CD14-positive monocyte (primary cell): ENCODE measurements at regions not wholly inside any gene's neighbourhood (a gene's known extent, or its start where the extent isn't known, plus 50 kb on each side); places are given as distances from the start of the nearest gene placed in this dataset.

ENCODE experiments used
- DNase-seq, 3 donors: peaks; one replicate each; pipeline ENCODE4 v3.0.0-alpha.2; 2011 to 2022
- H2AFZ ChIP-seq: 2 replicates; pipeline ENCODE4 v1.6.0; 2012; ENCODE audit warnings: mild to moderate bottlenecking, low read depth, low read length, inconsistent platforms; ENCODE audit not compliant: insufficient read depth, poor library complexity, severe bottlenecking
- H3K27ac ChIP-seq, 2 donors: 1 replicate in 1 of 2; 2 replicates in 1 of 2; pipeline ENCODE4 v1.5.1; 2012 to 2013; ENCODE audit warnings: low read length in 2 of 2, control low read depth in 1 of 2, inconsistent platforms in 1 of 2, low read depth in 1 of 2, mild to moderate bottlenecking in 1 of 2
- H3K27me3 ChIP-seq, 2 donors: one replicate each; pipeline versions ENCODE4 v1.6.0 to v1.6.1; 2011 to 2013; ENCODE audit warnings: low read length in 2 of 2; ENCODE audit not compliant: control insufficient read depth in 2 of 2, insufficient read depth in 2 of 2
- H3K36me3 ChIP-seq, 2 donors: replicated peaks in 1 of 2; 1 replicate in 1 of 2; 2 replicates in 1 of 2; pipeline versions ENCODE4 v1.5.1 to v1.6.1; 2012 to 2013; ENCODE audit warnings: low read length in 2 of 2, control low read depth in 1 of 2, inconsistent platforms in 1 of 2, mild to moderate bottlenecking in 1 of 2; ENCODE audit not compliant: insufficient read depth in 2 of 2, control insufficient read depth in 1 of 2
- H3K4me1 ChIP-seq, 2 donors: 1 replicate in 1 of 2; 2 replicates in 1 of 2; pipeline versions ENCODE4 v1.5.1 to v1.6.1; 2012 to 2013; ENCODE audit warnings: low read length in 2 of 2, control low read depth in 1 of 2, inconsistent platforms in 1 of 2, mild to moderate bottlenecking in 1 of 2, moderate library complexity in 1 of 2; ENCODE audit not compliant: insufficient read depth in 2 of 2, control insufficient read depth in 1 of 2
- H3K4me2 ChIP-seq: replicated peaks from 2 replicates; pipeline ENCODE3; 2012; ENCODE audit warnings: low read length, moderate library complexity, mild to moderate bottlenecking; ENCODE audit not compliant: poor library complexity, severe bottlenecking; ENCODE audit errors: extremely low read depth
- H3K4me3 ChIP-seq, 3 experiments: fragments of 200-600 bp in 1 of 3; sonication (generic) in 1 of 3; replicated peaks in 1 of 3; 1 replicate in 2 of 3; 2 replicates in 1 of 3; pipeline ENCODE4 v1.5.1; 2011 to 2013; ENCODE audit warnings: low read length in 3 of 3, mild to moderate bottlenecking in 3 of 3, control low read depth in 2 of 3, low read depth in 2 of 3, inconsistent platforms in 1 of 3, moderate library complexity in 1 of 3
- H3K79me2 ChIP-seq: 2 replicates; pipeline ENCODE4 v1.6.0; 2012; ENCODE audit warnings: mild to moderate bottlenecking, control low read depth, inconsistent platforms, low read length, moderate library complexity; ENCODE audit not compliant: insufficient read depth
- H3K9ac ChIP-seq: 2 replicates; pipeline ENCODE4 v1.6.0; 2017; ENCODE audit warnings: low read length, mild to moderate bottlenecking; ENCODE audit not compliant: insufficient read depth, poor library complexity, severe bottlenecking
- H3K9me3 ChIP-seq, 2 donors: replicated peaks in 1 of 2; 1 replicate in 1 of 2; 2 replicates in 1 of 2; pipeline versions ENCODE4 v1.5.1 to v1.6.1; 2012 to 2013; ENCODE audit warnings: low read length in 2 of 2, control low read depth in 1 of 2; ENCODE audit not compliant: control insufficient read depth in 1 of 2, insufficient read depth in 1 of 2
- H4K20me1 ChIP-seq: 2 replicates; pipeline ENCODE4 v1.6.0; 2012; ENCODE audit warnings: mild to moderate bottlenecking, low read length, control low read depth, moderate library complexity; ENCODE audit not compliant: insufficient read depth
- H3K27ac Mint-ChIP-seq, 7 donors: one replicate each; pipeline ENCODE4 v1.8.0; 2020; ENCODE audit warnings: mild to moderate bottlenecking in 7 of 7, mixed read lengths in 7 of 7, moderate library complexity in 6 of 7, inconsistent platforms in 2 of 7
- H3K27me3 Mint-ChIP-seq, 3 donors: one replicate each; pipeline ENCODE4 v1.8.0; 2021 to 2022; ENCODE audit warnings: low read depth in 3 of 3, mild to moderate bottlenecking in 3 of 3, mixed read lengths in 3 of 3, moderate library complexity in 3 of 3, inconsistent platforms in 1 of 3
- H3K36me3 Mint-ChIP-seq, 2 donors: one replicate each; pipeline ENCODE4 v1.8.0; 2020; ENCODE audit warnings: mixed read lengths in 2 of 2, inconsistent platforms in 1 of 2, mild to moderate bottlenecking in 1 of 2
- H3K4me1 Mint-ChIP-seq: one replicate; pipeline ENCODE4 v1.8.0; 2020; ENCODE audit warnings: mild to moderate bottlenecking, mixed read lengths
- H3K4me3 Mint-ChIP-seq, 2 donors: one replicate each; pipeline ENCODE4 v1.8.0; 2020; ENCODE audit warnings: mild to moderate bottlenecking in 2 of 2, mixed read lengths in 2 of 2, moderate library complexity in 1 of 2
- H3K9me3 Mint-ChIP-seq, 7 donors: one replicate each; pipeline ENCODE4 v1.8.0; 2020 to 2022; ENCODE audit warnings: mixed read lengths in 7 of 7, mild to moderate bottlenecking in 6 of 7, moderate library complexity in 6 of 7, inconsistent platforms in 2 of 7
- WGBS: methylation state at CpG from one replicate; pipeline ENCODE4 v1.1.5; 2013; ENCODE audit warnings: missing lambda C conversion rate; ENCODE audit not compliant: insufficient coverage; 5-methylcytosine and 5-hydroxymethylcytosine counted together
- intact Hi-C, 2 donors: fragments of 100-400 bp; cut with micrococcal nuclease; formaldehyde crosslinking; loops; one replicate each; pipeline versions ENCODE4 v1.15.0 to v1.15.1; 2023
- TF ChIP-seq, protein P1 (sequence below): fragments of 200-600 bp; IDR thresholded peaks from one replicate; pipeline ENCODE4 v1.8.0; 2022; ENCODE audit warnings: antibody characterized with exemption, mild to moderate bottlenecking

DNA sequence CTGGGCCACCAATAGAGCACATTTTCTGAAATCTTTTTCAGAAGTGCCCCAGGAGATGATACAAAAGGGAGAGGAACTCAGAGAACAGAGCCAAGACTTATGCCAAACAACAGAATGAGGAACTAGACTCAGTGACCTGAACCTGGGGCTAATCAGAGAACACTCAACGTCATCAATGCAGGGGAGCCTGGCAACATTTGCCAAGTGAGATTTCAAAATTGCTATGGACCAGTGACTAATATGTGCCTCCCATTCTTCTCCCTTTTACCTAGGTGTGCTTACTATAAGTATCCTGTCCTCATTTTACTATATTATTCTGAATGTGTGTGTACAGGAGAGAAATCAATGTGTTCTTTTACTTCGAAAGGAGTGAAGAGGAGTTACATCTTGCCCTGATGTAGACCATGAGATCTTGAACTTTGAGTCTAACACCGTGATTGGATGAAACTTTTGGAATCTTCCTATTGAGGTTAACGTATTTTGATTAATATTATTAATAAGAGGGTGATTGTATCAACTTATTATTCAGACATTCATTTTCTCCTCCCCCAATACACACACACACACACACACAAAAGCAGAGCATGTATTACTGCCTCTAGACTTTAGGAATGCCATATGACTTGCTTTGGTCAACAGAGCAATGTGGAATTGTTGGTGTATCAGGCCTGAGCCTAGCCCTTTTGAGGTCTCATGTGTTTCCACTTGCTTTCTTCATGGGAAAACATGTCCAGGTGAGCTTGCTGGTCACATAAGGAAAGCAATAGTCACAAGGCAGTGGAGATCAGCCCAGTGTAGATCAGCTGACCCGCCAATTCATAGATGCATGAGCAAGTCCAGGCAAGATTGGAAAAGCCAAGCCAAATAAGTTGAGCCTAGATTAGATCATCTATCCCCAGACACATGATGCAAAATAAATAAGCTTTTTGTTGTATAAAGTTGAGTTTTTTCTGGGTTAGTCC lies 80.3 kb upstream of the ETS2 start:
- 100% methylated on average over 1 of the region's 5 CpGs for WGBS
- Histone ChIP-seq H3K36me3 (no peaks in the 10 kb centered on the region), H3K9me3 (peaks cover 6 to 15% of the 10 kb centered on the region in 2 donors), H2AFZ (no peak overlapping the region), H3K27me3 (no peaks in the 10 kb centered on the region), H3K4me3 (no peak overlapping the region), H3K79me2 (no peaks in the 10 kb centered on the region), H3K4me1 (peaks cover 2 to 7% of the 10 kb centered on the region in 2 donors), H3K27ac (no peak overlapping the region), H3K9ac (no peak overlapping the region), H4K20me1 (no peaks in the 10 kb centered on the region), H3K4me2 (no peak overlapping the region)
- no peaks in the 10 kb centered on the region for H3K36me3 Mint-ChIP-seq
- intact Hi-C loops, result loop anchor here in 1 of 2 donors (10.0 kb wide), 1 partner anchor 211 kb away; no protein-coding TSS in a partner anchor
- TF ChIP-seq, protein P1, sequence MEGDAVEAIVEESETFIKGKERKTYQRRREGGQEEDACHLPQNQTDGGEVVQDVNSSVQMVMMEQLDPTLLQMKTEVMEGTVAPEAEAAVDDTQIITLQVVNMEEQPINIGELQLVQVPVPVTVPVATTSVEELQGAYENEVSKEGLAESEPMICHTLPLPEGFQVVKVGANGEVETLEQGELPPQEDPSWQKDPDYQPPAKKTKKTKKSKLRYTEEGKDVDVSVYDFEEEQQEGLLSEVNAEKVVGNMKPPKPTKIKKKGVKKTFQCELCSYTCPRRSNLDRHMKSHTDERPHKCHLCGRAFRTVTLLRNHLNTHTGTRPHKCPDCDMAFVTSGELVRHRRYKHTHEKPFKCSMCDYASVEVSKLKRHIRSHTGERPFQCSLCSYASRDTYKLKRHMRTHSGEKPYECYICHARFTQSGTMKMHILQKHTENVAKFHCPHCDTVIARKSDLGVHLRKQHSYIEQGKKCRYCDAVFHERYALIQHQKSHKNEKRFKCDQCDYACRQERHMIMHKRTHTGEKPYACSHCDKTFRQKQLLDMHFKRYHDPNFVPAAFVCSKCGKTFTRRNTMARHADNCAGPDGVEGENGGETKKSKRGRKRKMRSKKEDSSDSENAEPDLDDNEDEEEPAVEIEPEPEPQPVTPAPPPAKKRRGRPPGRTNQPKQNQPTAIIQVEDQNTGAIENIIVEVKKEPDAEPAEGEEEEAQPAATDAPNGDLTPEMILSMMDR, result no peak
- H3K27ac Mint-ChIP-seq, result peak overlapping the region in 1 of 7 donors; percentile 68
- peaks cover 16 to 22% (median 18%) of the 10 kb centered on the region in 7 donors for H3K9me3 Mint-ChIP-seq
- peaks cover 11% of the 10 kb centered on the region for H3K4me1 Mint-ChIP-seq
- H3K27me3 Mint-ChIP-seq, result peaks cover 0 to 3% (median 3%) of the 10 kb centered on the region in 3 donors
- H3K4me3 Mint-ChIP-seq, result no peak overlapping the region
- DNase-seq, result peak in 2 of 3 donors; percentile 6 to 24

GRCh38 chr21:38726482-38726881 lies 79.2 kb upstream of the ETS2 start:
- no peaks in the 10 kb centered on the region for H3K36me3 Mint-ChIP-seq
- no peak overlapping the region for H2AFZ ChIP-seq
- H3K9me3 Mint-ChIP-seq, result peaks cover 16 to 22% (median 18%) of the 10 kb centered on the region in 7 donors
- H3K79me2 ChIP-seq, result no peaks in the 10 kb centered on the region
- DNase-seq, result no peak
- peak overlapping the region in 1 of 7 donors; percentile 14 for H3K27ac Mint-ChIP-seq
- no peaks in the 10 kb centered on the region for H3K27me3 ChIP-seq
- TF ChIP-seq, protein P1, result no peak
- H4K20me1 ChIP-seq, result no peaks in the 10 kb centered on the region
- H3K9me3 ChIP-seq, result peaks cover 6 to 15% of the 10 kb centered on the region in 2 donors
- no peak overlapping the region for H3K4me3 Mint-ChIP-seq
- H3K4me3 ChIP-seq, result no peak overlapping the region
- no peak overlapping the region for H3K4me2 ChIP-seq
- WGBS, result no CpG with 5 or more reads among the region's 1 CpG
- H3K27ac ChIP-seq, result no peak overlapping the region
- peaks cover 12% of the 10 kb centered on the region for H3K4me1 Mint-ChIP-seq
- H3K4me1 ChIP-seq, result peaks cover 2 to 7% of the 10 kb centered on the region in 2 donors
- H3K27me3 Mint-ChIP-seq, result peaks cover 0 to 3% (median 3%) of the 10 kb centered on the region in 3 donors
- no peak overlapping the region for H3K9ac ChIP-seq
- no peaks in the 10 kb centered on the region for H3K36me3 ChIP-seq
- intact Hi-C loops, result loop anchor here in 1 of 2 donors (10.0 kb wide), 1 partner anchor 212 kb away; no protein-coding TSS in a partner anchor
